K562 (cell line): ENCODE measurements at regions not wholly inside any gene's neighbourhood (a gene's known extent, or its start where the extent isn't known, plus 50 kb on each side); places are given as distances from the start of the nearest gene placed in this dataset.

ENCODE experiments used
- ATAC-seq: fragments of 200-7000 bp; cut with Tn5 transposase; 3 replicates; pipeline ENCODE4 v1.9.1; 2020; ENCODE audit warnings: moderate library complexity
- BruUV-seq: library from RNA; stranded (reverse); fragments of 400-500 nt; replicated peaks from 2 replicates; lab custom pipeline; 2021; lab: Mats Ljungman, UMichigan
- CTCF ChIA-PET: fragments of 300-600 bp; formaldehyde crosslinking; extraction: SDS; loops from one replicate; lab custom pipeline; 2021; ENCODE audit warnings: low intra/inter-chr PET ratio; lab: Yijun Ruan, JAX
- POLR2A ChIA-PET: fragments of 300-600, 350-650 bp; sonication (Branson Sonifier 250); formaldehyde crosslinking; extraction: SDS; loops from one replicate; lab custom pipeline; 2021; ENCODE audit warnings: antibody characterized with exemption, inconsistent platforms; lab: Yijun Ruan, JAX
- DNase-seq, 4 experiments: peaks; one replicate each; pipeline versions ENCODE4 v3.0.0 to v3.0.0-alpha.2; 2011 to 2018; ENCODE audit warnings: low spot score in 3 of 4, mixed read lengths in 3 of 4; ENCODE audit errors: extremely low read depth in 1 of 4
- FAIRE-seq: peaks from 2 replicates; lab custom pipeline; 2011; peaks lifted over from hg19 to GRCh38; lab: Jason Lieb, UNC
- H2AFZ ChIP-seq: 2 replicates; pipeline ENCODE4 v1.6.0; 2011; ENCODE audit warnings: low read depth, low read length, control low read depth, inconsistent platforms
- H3K27ac ChIP-seq: fragments of 200-600 bp; 3 replicates; pipeline ENCODE4 v1.8.0; 2011; ENCODE audit warnings: low read depth, mild to moderate bottlenecking, control low read depth, inconsistent platforms, low read length, moderate library complexity, mixed read lengths; ENCODE audit errors: extremely low read depth
- H3K27me3 ChIP-seq, 2 experiments: fragments of 300-600 bp in 1 of 2; 2 replicates in 1 of 2; 3 replicates in 1 of 2; pipeline versions ENCODE4 v1.6.0 to v1.8.0; 2011; ENCODE audit warnings: inconsistent platforms in 2 of 2, low read length in 2 of 2, mild to moderate bottlenecking in 1 of 2, mixed read lengths in 1 of 2, moderate library complexity in 1 of 2; ENCODE audit not compliant: control insufficient read depth in 2 of 2, insufficient read depth in 2 of 2
- H3K36me3 ChIP-seq: fragments of 300-600 bp; 3 replicates; pipeline ENCODE4 v1.8.0; 2011; ENCODE audit warnings: mild to moderate bottlenecking, low read length, inconsistent platforms; ENCODE audit not compliant: control insufficient read depth, insufficient read depth
- H3K4me1 ChIP-seq, 2 experiments: fragments of 200-600 bp in 1 of 2; replicated peaks in 1 of 2; 2 replicates in 1 of 2; 3 replicates in 1 of 2; pipeline versions ENCODE4 v1.5.1 to v1.8.0; 2011; ENCODE audit warnings: inconsistent platforms in 2 of 2, low read length in 2 of 2, mild to moderate bottlenecking in 1 of 2, mixed read lengths in 1 of 2, moderate library complexity in 1 of 2; ENCODE audit not compliant: control insufficient read depth in 2 of 2, insufficient read depth in 2 of 2
- H3K4me2 ChIP-seq: 2 replicates; pipeline ENCODE4 v1.6.1; 2011; ENCODE audit warnings: low read length, control low read depth, inconsistent platforms, mixed read lengths; ENCODE audit not compliant: insufficient read depth
- H3K4me3 ChIP-seq: fragments of 200-600 bp; sonication (generic), shearing (Covaris generic); 2 replicates; pipeline ENCODE4 v1.5.1; 2016; ENCODE audit warnings: control low read depth, inconsistent platforms
- H3K79me2 ChIP-seq: fragments of 200-600 bp; 3 replicates; pipeline ENCODE4 v1.8.0; 2011; ENCODE audit warnings: low read length, inconsistent platforms; ENCODE audit not compliant: control insufficient read depth, insufficient read depth
- H3K9ac ChIP-seq, 2 experiments: 2 replicates each; pipeline versions ENCODE4 v1.6.0 to v1.6.1; 2011; ENCODE audit warnings: low read depth in 2 of 2, low read length in 2 of 2, control low read depth in 1 of 2, inconsistent platforms in 1 of 2, mild to moderate bottlenecking in 1 of 2, mixed read lengths in 1 of 2; ENCODE audit not compliant: insufficient read depth in 1 of 2
- H3K9me1 ChIP-seq: one replicate; pipeline ENCODE4 v1.6.0; 2011; ENCODE audit warnings: inconsistent platforms, mild to moderate bottlenecking, low read length, moderate library complexity; ENCODE audit not compliant: control insufficient read depth, insufficient read depth
- H3K9me3 ChIP-seq: replicated peaks from 2 replicates; pipeline ENCODE4 v1.5.1; 2011; ENCODE audit warnings: low read depth, low read length, inconsistent platforms; ENCODE audit not compliant: control insufficient read depth, insufficient read depth
- H4K20me1 ChIP-seq: replicated peaks from 2 replicates; pipeline ENCODE4 v1.6.1; 2011; ENCODE audit warnings: low read length, inconsistent platforms, mixed read lengths; ENCODE audit not compliant: control insufficient read depth, insufficient read depth
- C11orf30 ChIP-seq: fragments of 450-650 bp; IDR thresholded peaks from 2 replicates; pipeline ENCODE4 v1.6.1; 2016; ENCODE audit warnings: low read depth, mild to moderate bottlenecking
- L3MBTL2 ChIP-seq: fragments of 450-650 bp; IDR thresholded peaks from 2 replicates; pipeline ENCODE4 v1.6.1; 2016; ENCODE audit warnings: mild to moderate bottlenecking, moderate library complexity
- MAFF ChIP-seq: IDR thresholded peaks from 2 replicates; pipeline ENCODE4 v1.6.1; 2012; ENCODE audit warnings: low read length, improper control_type of control experiment
- MAFG ChIP-seq: fragments of 450-650 bp; conservative IDR thresholded peaks from 2 replicates; pipeline ENCODE4 v1.6.1; 2016; ENCODE audit warnings: missing genetic modification characterization, missing compliant biosample characterization
- MYBL2 ChIP-seq, 2 experiments: fragments of 450-650 bp in 1 of 2; sonication (generic) in 1 of 2; formaldehyde crosslinking in 1 of 2; IDR thresholded peaks; 2 replicates each; pipeline versions ENCODE4 v1.6.1 to v1.8.1; 2017 to 2022; ENCODE audit warnings: borderline replicate concordance in 1 of 2, inconsistent platforms in 1 of 2, low read depth in 1 of 2, mild to moderate bottlenecking in 1 of 2, missing genetic modification reagents in 1 of 2, moderate library complexity in 1 of 2
- ZNF316 ChIP-seq: fragments of 450-650 bp; IDR thresholded peaks from 2 replicates; pipeline ENCODE4 v1.6.1; 2016
- ZNF76 ChIP-seq: fragments of 250-450 bp; sonication (Bioruptor Pico); IDR thresholded peaks from 2 replicates; pipeline ENCODE4 v1.4.0; 2020; ENCODE audit warnings: mild to moderate bottlenecking, moderate library complexity, borderline replicate concordance
- WGBS: fragments of 100-300 bp; shearing (Covaris generic); methylation state at CpG from one replicate; pipeline ENCODE4 v1.1.6; 2016; ENCODE audit warnings: low coverage, mixed read lengths; ENCODE audit not compliant: insufficient coverage; ENCODE audit errors: missing lambda C conversion rate; 5-methylcytosine and 5-hydroxymethylcytosine counted together
- in situ Hi-C: fragments of 300-500 bp; cut with MboI; formaldehyde crosslinking; loops from 4 replicates; pipeline ENCODE4 v1.15.0; 2018; ENCODE audit warnings: inconsistent platforms, mixed read lengths
- intact Hi-C: fragments of 100-400 bp; cut with micrococcal nuclease; formaldehyde crosslinking; loops from 2 replicates; pipeline ENCODE4 v1.14.2; 2022
- TF ChIP-seq, protein P1 (sequence below): sonication (generic); formaldehyde crosslinking; IDR thresholded peaks from 2 replicates; pipeline ENCODE4 v1.8.1; 2023; ENCODE audit warnings: mild to moderate bottlenecking, missing genetic modification reagents
- TF ChIP-seq, protein P2 (sequence below): sonication (generic); formaldehyde crosslinking; IDR thresholded peaks from 2 replicates; pipeline ENCODE4 v1.8.0; 2022; ENCODE audit warnings: missing genetic modification reagents, mild to moderate bottlenecking, borderline replicate concordance
- TF ChIP-seq, protein P3 (sequence below): fragments of 200-800 bp; sonication (Bioruptor generic); IDR thresholded peaks from 2 replicates; pipeline ENCODE4 v1.6.1; 2016; ENCODE audit warnings: missing genetic modification characterization, missing compliant biosample characterization

DNA sequence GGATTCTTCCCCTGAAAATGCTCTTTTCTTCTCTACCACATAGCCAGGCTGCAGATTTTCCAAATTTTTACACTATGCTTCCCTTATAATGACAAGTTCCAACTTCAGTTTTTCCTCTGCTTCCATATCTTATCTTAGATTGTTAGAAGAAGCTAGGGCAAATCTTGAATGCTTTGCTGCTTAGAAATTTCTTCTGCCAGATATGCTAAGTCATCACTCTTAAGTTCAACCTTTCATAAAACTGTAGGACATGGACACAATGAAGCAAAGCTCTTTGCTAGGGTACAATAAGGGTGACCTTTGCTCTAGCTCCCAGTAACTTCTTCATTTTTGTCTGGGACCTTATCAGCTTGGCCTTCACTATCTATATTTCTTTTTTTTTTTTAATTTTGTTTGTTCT, 88.7 kb downstream of the NXNL2 start:
- H3K27ac ChIP-seq: no peak overlapping the region
- BruUV-seq: no TSS peak
- H3K4me1 ChIP-seq: no peaks in the 10 kb centered on the region
- H3K9ac ChIP-seq: no peak overlapping the region
- no peak for ATAC-seq
- ChIA-PET POLR2A (interaction anchor here (1.7 kb wide), 1 partner anchor 18 kb away, joined by 3 read pairs; no protein-coding TSS in a partner anchor), CTCF (no interaction called here)
- intact Hi-C loops (no loop called here), in situ Hi-C loops (no loop called here)
- H3K4me3 ChIP-seq: no peak overlapping the region
- no peaks in the 10 kb centered on the region for H3K9me1 ChIP-seq
- no peaks in the 10 kb centered on the region for H4K20me1 ChIP-seq
- peak; percentile 80 for TF ChIP-seq MAFG (tag)
- TF ChIP-seq, protein P1, sequence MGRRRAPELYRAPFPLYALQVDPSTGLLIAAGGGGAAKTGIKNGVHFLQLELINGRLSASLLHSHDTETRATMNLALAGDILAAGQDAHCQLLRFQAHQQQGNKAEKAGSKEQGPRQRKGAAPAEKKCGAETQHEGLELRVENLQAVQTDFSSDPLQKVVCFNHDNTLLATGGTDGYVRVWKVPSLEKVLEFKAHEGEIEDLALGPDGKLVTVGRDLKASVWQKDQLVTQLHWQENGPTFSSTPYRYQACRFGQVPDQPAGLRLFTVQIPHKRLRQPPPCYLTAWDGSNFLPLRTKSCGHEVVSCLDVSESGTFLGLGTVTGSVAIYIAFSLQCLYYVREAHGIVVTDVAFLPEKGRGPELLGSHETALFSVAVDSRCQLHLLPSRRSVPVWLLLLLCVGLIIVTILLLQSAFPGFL (CRISPR knock-in tag): no peak
- peak; percentile 44 for TF ChIP-seq MAFF
- peak; percentile 63 for TF ChIP-seq C11orf30
- TF ChIP-seq ZNF316: peak; percentile 63; the same call in 1 of the 2 replicates
- no peak overlapping the region for H2AFZ ChIP-seq
- no peaks in the 10 kb centered on the region for H3K36me3 ChIP-seq
- H3K79me2 ChIP-seq: no peaks in the 10 kb centered on the region
- no peaks in the 10 kb centered on the region for H3K9me3 ChIP-seq
- no peak for FAIRE-seq
- no peak overlapping the region for H3K4me2 ChIP-seq
- no peaks in the 10 kb centered on the region for H3K27me3 ChIP-seq
- DNase-seq: no peak

DNA sequence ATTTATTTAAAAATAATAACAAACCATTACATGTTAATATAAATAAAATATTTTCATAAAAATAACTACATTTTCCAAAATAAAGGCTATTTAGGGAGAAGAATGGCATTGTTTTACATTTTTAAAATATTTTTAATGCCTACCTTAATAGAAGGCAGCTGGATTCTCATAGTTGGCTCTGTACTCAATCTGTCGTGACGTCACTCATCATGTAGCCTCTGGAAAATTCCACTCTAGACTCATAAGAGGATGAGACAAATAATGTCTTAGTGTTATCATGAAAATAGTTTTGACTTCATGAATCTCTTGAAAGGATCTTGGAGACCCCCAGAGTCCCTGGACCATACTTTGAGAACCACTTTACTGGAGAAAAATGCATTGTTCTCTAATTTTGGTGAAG, 93.1 kb downstream of the NXNL2 start:
- H3K36me3 ChIP-seq: no peaks in the 10 kb centered on the region
- no TSS peak for BruUV-seq
- no peaks in the 10 kb centered on the region for H4K20me1 ChIP-seq
- H3K9ac ChIP-seq: no peak overlapping the region
- ChIA-PET CTCF (no interaction called here), POLR2A (no interaction called here)
- FAIRE-seq: no peak
- intact Hi-C loops: no loop called here
- H2AFZ ChIP-seq: no peak overlapping the region
- H3K27ac ChIP-seq: no peak overlapping the region
- H3K79me2 ChIP-seq: no peaks in the 10 kb centered on the region
- no peaks in the 10 kb centered on the region for H3K4me1 ChIP-seq
- ATAC-seq: no peak
- H3K27me3 ChIP-seq: no peaks in the 10 kb centered on the region
- H3K4me2 ChIP-seq: no peak overlapping the region
- in situ Hi-C loops: no loop called here
- DNase-seq: no peak
- WGBS: 0% methylated on average over 2 of the region's 2 CpGs
- no peaks in the 10 kb centered on the region for H3K9me1 ChIP-seq
- H3K4me3 ChIP-seq: no peak overlapping the region
- no peaks in the 10 kb centered on the region for H3K9me3 ChIP-seq
- TF ChIP-seq, protein P2, sequence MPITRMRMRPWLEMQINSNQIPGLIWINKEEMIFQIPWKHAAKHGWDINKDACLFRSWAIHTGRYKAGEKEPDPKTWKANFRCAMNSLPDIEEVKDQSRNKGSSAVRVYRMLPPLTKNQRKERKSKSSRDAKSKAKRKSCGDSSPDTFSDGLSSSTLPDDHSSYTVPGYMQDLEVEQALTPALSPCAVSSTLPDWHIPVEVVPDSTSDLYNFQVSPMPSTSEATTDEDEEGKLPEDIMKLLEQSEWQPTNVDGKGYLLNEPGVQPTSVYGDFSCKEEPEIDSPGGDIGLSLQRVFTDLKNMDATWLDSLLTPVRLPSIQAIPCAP (CRISPR knock-in tag): no peak
- TF ChIP-seq ZNF76 (CRISPR knock-in tag): no peak
- TF ChIP-seq L3MBTL2: no peak
- TF ChIP-seq MYBL2 (IDR thresholded peaks at IDR 0.05; ENCODE audit: low read depth): no peak
- no peak for TF ChIP-seq MYBL2 (CRISPR knock-in tag; IDR thresholded peaks at IDR 0.05; ENCODE audit: borderline replicate concordance)
- TF ChIP-seq, protein P3, sequence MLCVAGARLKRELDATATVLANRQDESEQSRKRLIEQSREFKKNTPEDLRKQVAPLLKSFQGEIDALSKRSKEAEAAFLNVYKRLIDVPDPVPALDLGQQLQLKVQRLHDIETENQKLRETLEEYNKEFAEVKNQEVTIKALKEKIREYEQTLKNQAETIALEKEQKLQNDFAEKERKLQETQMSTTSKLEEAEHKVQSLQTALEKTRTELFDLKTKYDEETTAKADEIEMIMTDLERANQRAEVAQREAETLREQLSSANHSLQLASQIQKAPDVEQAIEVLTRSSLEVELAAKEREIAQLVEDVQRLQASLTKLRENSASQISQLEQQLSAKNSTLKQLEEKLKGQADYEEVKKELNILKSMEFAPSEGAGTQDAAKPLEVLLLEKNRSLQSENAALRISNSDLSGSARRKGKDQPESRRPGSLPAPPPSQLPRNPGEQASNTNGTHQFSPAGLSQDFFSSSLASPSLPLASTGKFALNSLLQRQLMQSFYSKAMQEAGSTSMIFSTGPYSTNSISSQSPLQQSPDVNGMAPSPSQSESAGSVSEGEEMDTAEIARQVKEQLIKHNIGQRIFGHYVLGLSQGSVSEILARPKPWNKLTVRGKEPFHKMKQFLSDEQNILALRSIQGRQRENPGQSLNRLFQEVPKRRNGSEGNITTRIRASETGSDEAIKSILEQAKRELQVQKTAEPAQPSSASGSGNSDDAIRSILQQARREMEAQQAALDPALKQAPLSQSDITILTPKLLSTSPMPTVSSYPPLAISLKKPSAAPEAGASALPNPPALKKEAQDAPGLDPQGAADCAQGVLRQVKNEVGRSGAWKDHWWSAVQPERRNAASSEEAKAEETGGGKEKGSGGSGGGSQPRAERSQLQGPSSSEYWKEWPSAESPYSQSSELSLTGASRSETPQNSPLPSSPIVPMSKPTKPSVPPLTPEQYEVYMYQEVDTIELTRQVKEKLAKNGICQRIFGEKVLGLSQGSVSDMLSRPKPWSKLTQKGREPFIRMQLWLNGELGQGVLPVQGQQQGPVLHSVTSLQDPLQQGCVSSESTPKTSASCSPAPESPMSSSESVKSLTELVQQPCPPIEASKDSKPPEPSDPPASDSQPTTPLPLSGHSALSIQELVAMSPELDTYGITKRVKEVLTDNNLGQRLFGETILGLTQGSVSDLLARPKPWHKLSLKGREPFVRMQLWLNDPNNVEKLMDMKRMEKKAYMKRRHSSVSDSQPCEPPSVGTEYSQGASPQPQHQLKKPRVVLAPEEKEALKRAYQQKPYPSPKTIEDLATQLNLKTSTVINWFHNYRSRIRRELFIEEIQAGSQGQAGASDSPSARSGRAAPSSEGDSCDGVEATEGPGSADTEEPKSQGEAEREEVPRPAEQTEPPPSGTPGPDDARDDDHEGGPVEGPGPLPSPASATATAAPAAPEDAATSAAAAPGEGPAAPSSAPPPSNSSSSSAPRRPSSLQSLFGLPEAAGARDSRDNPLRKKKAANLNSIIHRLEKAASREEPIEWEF (CRISPR knock-in tag): no peak
